OCI-LY3 (cell line): ENCODE measurements at regions not wholly inside any gene's neighbourhood (a gene's known extent, or its start where the extent isn't known, plus 50 kb on each side); places are given as distances from the start of the nearest gene placed in this dataset.

Source experiments
- EZH2phosphoT487 ChIP-seq: fragments of 200-600 bp; shearing (Covaris generic); IDR thresholded peaks from 2 replicates; pipeline ENCODE4 v1.6.1; 2018; ENCODE audit warnings: antibody characterized with exemption, mixed run types, low read depth
- TF ChIP-seq, protein P1 (sequence below): fragments of 200-600, 300-600 bp; sonication (generic); IDR thresholded peaks from 2 replicates; pipeline ENCODE4 v1.5.1; 2014; ENCODE audit warnings: antibody characterized with exemption, low read length, low read depth

GRCh38 chr13:97757807-97758206 is 195.7 kb upstream of the IPO5 start:
- TF ChIP-seq, protein P1, sequence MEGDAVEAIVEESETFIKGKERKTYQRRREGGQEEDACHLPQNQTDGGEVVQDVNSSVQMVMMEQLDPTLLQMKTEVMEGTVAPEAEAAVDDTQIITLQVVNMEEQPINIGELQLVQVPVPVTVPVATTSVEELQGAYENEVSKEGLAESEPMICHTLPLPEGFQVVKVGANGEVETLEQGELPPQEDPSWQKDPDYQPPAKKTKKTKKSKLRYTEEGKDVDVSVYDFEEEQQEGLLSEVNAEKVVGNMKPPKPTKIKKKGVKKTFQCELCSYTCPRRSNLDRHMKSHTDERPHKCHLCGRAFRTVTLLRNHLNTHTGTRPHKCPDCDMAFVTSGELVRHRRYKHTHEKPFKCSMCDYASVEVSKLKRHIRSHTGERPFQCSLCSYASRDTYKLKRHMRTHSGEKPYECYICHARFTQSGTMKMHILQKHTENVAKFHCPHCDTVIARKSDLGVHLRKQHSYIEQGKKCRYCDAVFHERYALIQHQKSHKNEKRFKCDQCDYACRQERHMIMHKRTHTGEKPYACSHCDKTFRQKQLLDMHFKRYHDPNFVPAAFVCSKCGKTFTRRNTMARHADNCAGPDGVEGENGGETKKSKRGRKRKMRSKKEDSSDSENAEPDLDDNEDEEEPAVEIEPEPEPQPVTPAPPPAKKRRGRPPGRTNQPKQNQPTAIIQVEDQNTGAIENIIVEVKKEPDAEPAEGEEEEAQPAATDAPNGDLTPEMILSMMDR: no peak
- no peak for TF ChIP-seq EZH2phosphoT487
